KMS-11 (cell line): ENCODE measurements at regions not wholly inside any gene's neighbourhood (a gene's known extent, or its start where the extent isn't known, plus 50 kb on each side); places are given as distances from the start of the nearest gene placed in this dataset.

Experiments
- H2AFZ ChIP-seq: fragments of 200-600 bp; sonication (generic); 2 replicates; pipeline ENCODE4 v1.6.1; 2016; ENCODE audit warnings: antibody characterized with exemption, mixed run types, low read depth
- H3K27ac ChIP-seq: fragments of 200-600 bp; sonication (generic); 2 replicates; pipeline ENCODE4 v1.6.1; 2016; ENCODE audit warnings: mild to moderate bottlenecking, mixed run types
- H3K27me3 ChIP-seq: fragments of 200-600 bp; sonication (generic); 2 replicates; pipeline ENCODE4 v1.6.1; 2017; ENCODE audit warnings: mild to moderate bottlenecking, low read depth, mixed run types, moderate library complexity; ENCODE audit not compliant: insufficient read depth
- H3K36me3 ChIP-seq: fragments of 200-600 bp; sonication (generic); 2 replicates; pipeline ENCODE4 v1.6.1; 2017; ENCODE audit warnings: mild to moderate bottlenecking, mixed run types; ENCODE audit not compliant: insufficient read depth
- H3K4me1 ChIP-seq: fragments of 200-600 bp; sonication (generic); 2 replicates; pipeline ENCODE4 v1.6.1; 2016; ENCODE audit warnings: mild to moderate bottlenecking, low read depth, mixed run types; ENCODE audit not compliant: poor library complexity, severe bottlenecking
- H3K4me2 ChIP-seq: fragments of 200-600 bp; sonication (generic); 2 replicates; pipeline ENCODE4 v1.7.0; 2016; ENCODE audit warnings: mild to moderate bottlenecking, mixed run types
- H3K4me3 ChIP-seq: fragments of 200-600 bp; sonication (generic); IDR thresholded peaks from 2 replicates; pipeline ENCODE4 v1.6.1; 2017; ENCODE audit warnings: low read depth, low read length, mixed read lengths; ENCODE audit not compliant: insufficient read depth
- H3K79me2 ChIP-seq: fragments of 200-600 bp; sonication (generic); 2 replicates; pipeline ENCODE4 v1.6.1; 2016; ENCODE audit warnings: low read depth, mixed run types; ENCODE audit not compliant: insufficient read depth
- H3K9ac ChIP-seq: fragments of 200-600 bp; sonication (generic); 2 replicates; pipeline ENCODE4 v1.6.1; 2016; ENCODE audit warnings: mild to moderate bottlenecking, mixed run types
- H4K20me1 ChIP-seq: fragments of 200-600 bp; sonication (generic); 2 replicates; pipeline ENCODE4 v1.6.1; 2016; ENCODE audit warnings: mild to moderate bottlenecking, mixed run types; ENCODE audit not compliant: insufficient read depth
- CTCF ChIP-seq: fragments of 200-600 bp; sonication (generic); conservative IDR thresholded peaks from 2 replicates; pipeline ENCODE4 v1.6.1; 2017; ENCODE audit warnings: low read depth, mild to moderate bottlenecking, antibody characterized with exemption, low read length, moderate library complexity, mixed read lengths

DNA sequence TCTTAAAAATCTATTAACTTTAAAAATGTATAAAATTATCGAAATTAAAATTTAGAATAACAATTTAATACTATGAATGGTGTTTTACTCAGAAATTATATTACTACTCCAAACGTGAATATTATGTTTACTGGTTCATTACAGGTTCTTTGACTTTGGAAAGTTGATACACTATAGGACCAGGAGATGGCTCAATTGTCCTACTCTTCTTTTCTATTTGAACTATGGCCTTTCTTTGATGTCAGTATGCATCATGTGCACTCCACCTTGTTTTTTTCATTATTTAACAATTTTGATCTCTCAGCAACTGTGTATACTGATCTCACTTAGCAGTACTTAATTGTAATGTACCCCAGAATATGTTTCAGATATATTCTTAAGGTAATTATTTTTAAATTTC lies 391.5 kb upstream of the MANEA start:
- no peak for TF ChIP-seq CTCF
- no peak overlapping the region for H3K4me2 ChIP-seq
- no peak overlapping the region for H3K9ac ChIP-seq
- no peak overlapping the region for H3K4me3 ChIP-seq
- no peak overlapping the region for H2AFZ ChIP-seq
- no peak overlapping the region for H3K27ac ChIP-seq
- H3K36me3 ChIP-seq, result no peaks in the 10 kb centered on the region
- H3K4me1 ChIP-seq, result peaks cover 16% of the 10 kb centered on the region
- no peaks in the 10 kb centered on the region for H3K79me2 ChIP-seq
- H3K27me3 ChIP-seq, result no peaks in the 10 kb centered on the region
- H4K20me1 ChIP-seq, result no peaks in the 10 kb centered on the region

- no peak overlapping the region for H3K27ac ChIP-seq
- TF ChIP-seq CTCF, result no peak
- H3K27me3 ChIP-seq, result no peaks in the 10 kb centered on the region
- H4K20me1 ChIP-seq, result no peaks in the 10 kb centered on the region
- peak overlapping the region; percentile 46; the same call in 1 of the 2 replicates for H3K4me2 ChIP-seq
- H3K4me1 ChIP-seq, result peaks cover 16% of the 10 kb centered on the region
- H3K36me3 ChIP-seq, result no peaks in the 10 kb centered on the region
- H3K79me2 ChIP-seq, result no peaks in the 10 kb centered on the region
- no peak overlapping the region for H2AFZ ChIP-seq
- H3K4me3 ChIP-seq, result no peak overlapping the region
- H3K9ac ChIP-seq, result no peak overlapping the region
These were observed 390.6 kb upstream of the MANEA start for GRCh38 chr6:95186710-95187109.

DNA sequence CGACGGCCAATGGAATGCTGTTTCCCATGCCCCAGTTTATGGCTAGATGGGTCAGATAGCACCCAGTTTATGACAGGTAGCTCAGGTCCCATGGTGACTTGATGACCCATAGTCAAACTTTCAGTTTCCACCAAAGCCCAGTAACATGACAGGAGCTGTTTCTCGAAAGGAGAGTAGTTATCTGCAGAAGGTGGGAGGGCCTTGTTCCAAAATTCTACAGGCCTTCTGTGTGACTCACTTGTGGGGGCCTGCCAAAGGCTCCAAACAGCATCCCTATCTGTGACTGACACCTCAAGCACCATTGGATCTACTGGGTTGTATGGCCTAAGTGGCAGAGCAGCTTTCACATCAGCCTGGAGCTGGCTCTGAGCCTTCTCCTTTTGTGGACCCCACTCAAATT lies 379.7 kb upstream of the MANEA start:
- H3K9ac ChIP-seq, result no peak overlapping the region
- no peak overlapping the region for H3K4me3 ChIP-seq
- no peaks in the 10 kb centered on the region for H3K79me2 ChIP-seq
- H2AFZ ChIP-seq, result no peak overlapping the region
- no peaks in the 10 kb centered on the region for H3K4me1 ChIP-seq
- H3K4me2 ChIP-seq, result no peak overlapping the region
- no peaks in the 10 kb centered on the region for H3K27me3 ChIP-seq
- no peak for TF ChIP-seq CTCF
- no peaks in the 10 kb centered on the region for H3K36me3 ChIP-seq
- H4K20me1 ChIP-seq, result no peaks in the 10 kb centered on the region
- no peak overlapping the region for H3K27ac ChIP-seq

DNA sequence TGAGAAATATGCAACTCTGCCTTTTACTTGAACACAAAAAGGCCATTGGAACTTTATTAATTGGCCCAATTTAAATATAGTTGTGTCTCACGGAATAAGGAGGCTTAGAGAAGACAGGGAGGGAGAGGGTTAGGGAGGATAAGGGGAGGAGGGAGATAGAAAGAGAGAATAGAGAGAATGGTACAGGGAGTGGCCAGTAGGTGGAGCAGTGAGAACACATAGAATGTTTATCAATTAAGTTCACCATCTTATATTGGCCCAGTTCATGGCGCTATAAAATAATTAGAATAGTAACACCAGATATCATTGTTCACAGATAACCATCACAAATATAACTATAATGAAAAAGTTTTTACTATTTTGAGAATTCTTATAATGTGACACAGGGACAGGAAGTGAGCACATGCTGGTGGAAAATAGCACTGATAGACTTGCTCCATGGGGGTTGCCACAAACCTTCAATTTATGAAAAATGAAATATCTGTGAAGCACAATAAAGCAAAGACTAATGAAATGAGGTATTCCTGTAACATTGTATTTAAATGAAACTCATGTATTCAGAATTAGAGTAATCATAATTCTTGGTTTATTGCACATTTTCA lies 374.1 kb upstream of the MANEA start:
- Histone ChIP-seq H4K20me1 (no peaks in the 10 kb centered on the region), H3K36me3 (no peaks in the 10 kb centered on the region), H3K4me1 (no peaks in the 10 kb centered on the region), H3K27ac (no peak overlapping the region), H2AFZ (no peak overlapping the region), H3K9ac (no peak overlapping the region), H3K4me3 (no peak overlapping the region), H3K4me2 (no peak overlapping the region), H3K27me3 (no peaks in the 10 kb centered on the region), H3K79me2 (no peaks in the 10 kb centered on the region)
- TF ChIP-seq CTCF, result peak; percentile 57
